ENCODE measurements at regions not wholly inside any gene's neighbourhood (a gene's known extent, or its start where the extent isn't known, plus 50 kb on each side); places are given as distances from the start of the nearest gene placed in this dataset.

DNA sequence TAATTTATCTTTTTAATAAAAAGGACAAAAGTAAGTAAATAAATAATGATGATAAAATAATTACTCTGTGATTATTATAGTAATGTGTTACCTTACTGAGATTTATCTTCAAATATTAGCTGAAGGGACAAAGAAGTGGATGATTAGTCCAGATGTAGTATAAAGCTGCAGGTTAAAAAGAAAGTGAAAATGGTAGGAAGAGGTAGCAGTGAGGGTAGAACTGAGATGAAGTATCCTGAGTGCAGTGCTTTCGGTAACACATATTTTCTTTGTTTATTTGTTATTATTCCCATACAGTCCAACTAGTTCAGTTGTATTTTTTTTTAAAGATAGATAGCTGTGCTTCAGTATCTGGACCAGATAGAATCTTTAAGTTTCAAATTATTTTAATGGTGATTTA lies 1203.5 kb downstream of the NCAM2 start:
- no peak overlapping the region for H4K5ac ChIP-seq (ENCODE audit: insufficient read length, low read depth, low read length)
- no peak overlapping the region for H2BK20ac ChIP-seq (ENCODE audit: low read length)
- no peaks in the 10 kb centered on the region for H3K23me2 ChIP-seq (ENCODE audit: low read depth, low read length)

More for the DNA sequence above, 1203.5 kb downstream of the NCAM2 start:
- CTCF ChIA-PET (ENCODE audit: partially characterized antibody), result no interaction called here
- Histone ChIP-seq H3K27ac (ENCODE audit: low read depth, low read length) (no peak overlapping the region), H3K4ac (replicated peaks; ENCODE audit: insufficient read length, low read depth, low read length) (no peak overlapping the region), H3K18ac (ENCODE audit: extremely low read depth, low read length) (no peak overlapping the region), H3K79me2 (ENCODE audit: control insufficient read depth in 1 of 2, insufficient read depth in 2 of 2, low read length in 2 of 2) (no peaks in the 10 kb centered on the region), H3K56ac (replicated peaks; ENCODE audit: insufficient read length, low read depth, low read length) (no peak overlapping the region), H4K20me1 (replicated peaks in 1 of 2; ENCODE audit: control insufficient read depth in 1 of 2, insufficient read depth in 2 of 2, low read length in 2 of 2) (no peaks in the 10 kb centered on the region), H3K4me1 (replicated peaks in 1 of 4; ENCODE audit: control insufficient read depth in 3 of 4, insufficient read depth in 4 of 4, low read length in 3 of 4) (no peaks in the 10 kb centered on the region), H2BK5ac (ENCODE audit: low read depth, low read length) (no peak overlapping the region), H3K14ac (ENCODE audit: insufficient read length) (no peak overlapping the region), H3K4me2 (ENCODE audit: insufficient read depth in 1 of 2, low read depth in 2 of 2, low read length in 2 of 2) (no peak overlapping the region), H3K4me3 (ENCODE audit: extremely low read depth in 1 of 4, insufficient read depth in 2 of 4, low read depth in 3 of 4, low read length in 4 of 4) (no peak overlapping the region), H2BK12ac (ENCODE audit: low read depth, low read length) (no peak overlapping the region), H3K9ac (replicated peaks in 1 of 4; ENCODE audit: extremely low read depth in 1 of 4, low read depth in 3 of 4, low read length in 3 of 4) (no peak overlapping the region), H2BK120ac (replicated peaks; ENCODE audit: low read depth, low read length) (no peak overlapping the region), H3K23ac (ENCODE audit: insufficient read length) (no peak overlapping the region), H3K36me3 (ENCODE audit: control insufficient read depth in 2 of 4, insufficient read depth in 4 of 4, low read length in 3 of 4) (no peaks in the 10 kb centered on the region), H3K27me3 (replicated peaks in 1 of 4; ENCODE audit: control insufficient read depth in 3 of 4, extremely low read depth in 1 of 4, insufficient read depth in 3 of 4, low read length in 3 of 4) (no peaks in the 10 kb centered on the region), H3K9me3 (ENCODE audit: insufficient read depth in 2 of 2, low read depth in 1 of 2, low read length in 1 of 2) (no peaks in the 10 kb centered on the region), H4K91ac (replicated peaks; ENCODE audit: insufficient read length, low read length) (no peak overlapping the region), H2BK15ac (ENCODE audit: low read length) (no peak overlapping the region), H2AFZ (ENCODE audit: low read length) (no peak overlapping the region), H4K8ac (ENCODE audit: extremely low read depth, insufficient read depth, low read length) (no peak overlapping the region), H2AK5ac (ENCODE audit: low read depth, low read length) (no peak overlapping the region), H3K79me1 (ENCODE audit: low read depth, low read length) (no peaks in the 10 kb centered on the region)
- FAIRE-seq (no peak), DNase-seq (ENCODE audit: low read depth in 1 of 2, low spot score in 2 of 2) (no peak)
- TF ChIP-seq NANOG (IDR thresholded peaks at IDR 0.05; ENCODE audit: insufficient read depth, low read depth, low read length, poor library complexity, severe bottlenecking), result no peak
- TF ChIP-seq FOSL1 (IDR thresholded peaks at IDR 0.05; ENCODE audit: insufficient read depth, low read depth, low read length), result no peak
- TF ChIP-seq JUND (IDR thresholded peaks at IDR 0.05; ENCODE audit: low read length), result no peak
- no peak for TF ChIP-seq SP2 (IDR thresholded peaks at IDR 0.05; ENCODE audit: low read length)
- no peak for TF ChIP-seq JUN (IDR thresholded peaks at IDR 0.05; ENCODE audit: low read depth, low read length)
- no peak for TF ChIP-seq ASH2L (IDR thresholded peaks at IDR 0.05; ENCODE audit: low read length)
- no peak for TF ChIP-seq NRF1 (IDR thresholded peaks at IDR 0.05; ENCODE audit: low read depth, low read length)
- no peak for TF ChIP-seq CHD1 (IDR thresholded peaks at IDR 0.05; ENCODE audit: low read depth, low read length)
- TF ChIP-seq POU5F1 (IDR thresholded peaks at IDR 0.05; ENCODE audit: low read depth, low read length), result no peak
- TF ChIP-seq SAP30 (IDR thresholded peaks at IDR 0.05; ENCODE audit: insufficient read depth, insufficient replicate concordance, low read length), result no peak
- TF ChIP-seq KDM1A (IDR thresholded peaks at IDR 0.05; ENCODE audit: borderline replicate concordance, low read length), result no peak
- POLR2A ChIA-PET (ENCODE audit: partially characterized antibody), result no interaction called here
- WGBS, 2 experiments (ENCODE audit: extremely low coverage in 1 of 2, insufficient coverage in 1 of 2, insufficient read length in 1 of 2, insufficient replicate concordance in 2 of 2, low coverage in 1 of 2, low lambda C conversion rate in 2 of 2, missing lambda C conversion rate in 1 of 2), result 100% methylated on average over 1 of the region's 1 CpG; no CpG with 5 or more reads in 1 of the 2 experiments

Measured in H1 (cell line).